ENCODE measurements at regions not wholly inside any gene's neighbourhood (a gene's known extent, or its start where the extent isn't known, plus 50 kb on each side); places are given as distances from the start of the nearest gene placed in this dataset.

GRCh38 chr4:59248313-59248712 lies 1951.8 kb upstream of the ADGRL3 start:
- Histone ChIP-seq H3K9me3 (ENCODE audit: control insufficient read depth, insufficient read depth, low read length) (no peaks in the 10 kb centered on the region), H3K36me3 (ENCODE audit: control insufficient read depth, insufficient read depth, low read length) (no peaks in the 10 kb centered on the region), H3K9ac (ENCODE audit: low read depth, low read length) (no peak overlapping the region), H3K4me1 (ENCODE audit: control insufficient read depth, insufficient read depth, low read length) (no peaks in the 10 kb centered on the region), H3K27me3 (ENCODE audit: control insufficient read depth, insufficient read depth, low read length) (no peaks in the 10 kb centered on the region), H3K4me3 (ENCODE audit: low read depth, low read length) (no peak overlapping the region)

GRCh38 chr4:59249110-59249509 lies 1951.0 kb upstream of the ADGRL3 start:
- no peak overlapping the region for H3K9ac ChIP-seq (ENCODE audit: low read depth, low read length)
- H3K36me3 ChIP-seq (ENCODE audit: control insufficient read depth, insufficient read depth, low read length), result no peaks in the 10 kb centered on the region
- H3K4me1 ChIP-seq (ENCODE audit: control insufficient read depth, insufficient read depth, low read length), result no peaks in the 10 kb centered on the region
- H3K4me3 ChIP-seq (ENCODE audit: low read depth, low read length), result no peak overlapping the region
- H3K27me3 ChIP-seq (ENCODE audit: control insufficient read depth, insufficient read depth, low read length), result no peaks in the 10 kb centered on the region
- no peaks in the 10 kb centered on the region for H3K9me3 ChIP-seq (ENCODE audit: control insufficient read depth, insufficient read depth, low read length)

GRCh38 chr4:59258002-59258401 lies 1942.1 kb upstream of the ADGRL3 start:
- Histone ChIP-seq H3K4me1 (ENCODE audit: control insufficient read depth, insufficient read depth, low read length) (no peaks in the 10 kb centered on the region), H3K36me3 (ENCODE audit: control insufficient read depth, insufficient read depth, low read length) (no peaks in the 10 kb centered on the region), H3K9me3 (ENCODE audit: control insufficient read depth, insufficient read depth, low read length) (no peaks in the 10 kb centered on the region), H3K4me3 (ENCODE audit: low read depth, low read length) (no peak overlapping the region), H3K27me3 (ENCODE audit: control insufficient read depth, insufficient read depth, low read length) (no peaks in the 10 kb centered on the region), H3K9ac (ENCODE audit: low read depth, low read length) (no peak overlapping the region)

- no peaks in the 10 kb centered on the region for H3K4me1 ChIP-seq (ENCODE audit: control insufficient read depth, insufficient read depth, low read length)
- no peak overlapping the region for H3K9ac ChIP-seq (ENCODE audit: low read depth, low read length)
- no peaks in the 10 kb centered on the region for H3K36me3 ChIP-seq (ENCODE audit: control insufficient read depth, insufficient read depth, low read length)
- no peak overlapping the region for H3K4me3 ChIP-seq (ENCODE audit: low read depth, low read length)
- H3K27me3 ChIP-seq (ENCODE audit: control insufficient read depth, insufficient read depth, low read length), result no peaks in the 10 kb centered on the region
- H3K9me3 ChIP-seq (ENCODE audit: control insufficient read depth, insufficient read depth, low read length), result no peaks in the 10 kb centered on the region
These were observed 1892.5 kb upstream of the ADGRL3 start for GRCh38 chr4:59307609-59308008.

- Histone ChIP-seq H3K4me3 (ENCODE audit: low read depth, low read length) (no peak overlapping the region), H3K9ac (ENCODE audit: low read depth, low read length) (no peak overlapping the region), H3K9me3 (ENCODE audit: control insufficient read depth, insufficient read depth, low read length) (no peaks in the 10 kb centered on the region), H3K36me3 (ENCODE audit: control insufficient read depth, insufficient read depth, low read length) (no peaks in the 10 kb centered on the region), H3K27me3 (ENCODE audit: control insufficient read depth, insufficient read depth, low read length) (no peaks in the 10 kb centered on the region), H3K4me1 (ENCODE audit: control insufficient read depth, insufficient read depth, low read length) (no peaks in the 10 kb centered on the region)
These were observed 1885.5 kb upstream of the ADGRL3 start for GRCh38 chr4:59314637-59315036.

- no peaks in the 10 kb centered on the region for H3K36me3 ChIP-seq (ENCODE audit: control insufficient read depth, insufficient read depth, low read length)
- no peaks in the 10 kb centered on the region for H3K27me3 ChIP-seq (ENCODE audit: control insufficient read depth, insufficient read depth, low read length)
- no peak overlapping the region for H3K9ac ChIP-seq (ENCODE audit: low read depth, low read length)
- no peaks in the 10 kb centered on the region for H3K4me1 ChIP-seq (ENCODE audit: control insufficient read depth, insufficient read depth, low read length)
- H3K4me3 ChIP-seq (ENCODE audit: low read depth, low read length), result no peak overlapping the region
- H3K9me3 ChIP-seq (ENCODE audit: control insufficient read depth, insufficient read depth, low read length), result no peaks in the 10 kb centered on the region
These were observed 1860.5 kb upstream of the ADGRL3 start for GRCh38 chr4:59339631-59340030.

- Histone ChIP-seq H3K4me1 (ENCODE audit: control insufficient read depth, insufficient read depth, low read length) (no peaks in the 10 kb centered on the region), H3K36me3 (ENCODE audit: control insufficient read depth, insufficient read depth, low read length) (no peaks in the 10 kb centered on the region), H3K9me3 (ENCODE audit: control insufficient read depth, insufficient read depth, low read length) (no peaks in the 10 kb centered on the region), H3K9ac (ENCODE audit: low read depth, low read length) (no peak overlapping the region), H3K4me3 (ENCODE audit: low read depth, low read length) (no peak overlapping the region), H3K27me3 (ENCODE audit: control insufficient read depth, insufficient read depth, low read length) (no peaks in the 10 kb centered on the region)
These were observed 1858.6 kb upstream of the ADGRL3 start for GRCh38 chr4:59341506-59341905.

- no peak overlapping the region for H3K4me3 ChIP-seq (ENCODE audit: low read depth, low read length)
- H3K27me3 ChIP-seq (ENCODE audit: control insufficient read depth, insufficient read depth, low read length), result no peaks in the 10 kb centered on the region
- no peaks in the 10 kb centered on the region for H3K4me1 ChIP-seq (ENCODE audit: control insufficient read depth, insufficient read depth, low read length)
- H3K9ac ChIP-seq (ENCODE audit: low read depth, low read length), result no peak overlapping the region
- no peaks in the 10 kb centered on the region for H3K36me3 ChIP-seq (ENCODE audit: control insufficient read depth, insufficient read depth, low read length)
- H3K9me3 ChIP-seq (ENCODE audit: control insufficient read depth, insufficient read depth, low read length), result no peaks in the 10 kb centered on the region
These were observed 1851.2 kb upstream of the ADGRL3 start for GRCh38 chr4:59348949-59349348.

- Histone ChIP-seq H3K4me3 (ENCODE audit: low read depth, low read length) (no peak overlapping the region), H3K9ac (ENCODE audit: low read depth, low read length) (no peak overlapping the region), H3K36me3 (ENCODE audit: control insufficient read depth, insufficient read depth, low read length) (no peaks in the 10 kb centered on the region), H3K4me1 (ENCODE audit: control insufficient read depth, insufficient read depth, low read length) (no peaks in the 10 kb centered on the region), H3K27me3 (ENCODE audit: control insufficient read depth, insufficient read depth, low read length) (no peaks in the 10 kb centered on the region), H3K9me3 (ENCODE audit: control insufficient read depth, insufficient read depth, low read length) (no peaks in the 10 kb centered on the region)
These were observed 1830.9 kb upstream of the ADGRL3 start for GRCh38 chr4:59369229-59369628.

GRCh38 chr4:59374416-59374815 lies 1825.7 kb upstream of the ADGRL3 start:
- H3K36me3 ChIP-seq (ENCODE audit: control insufficient read depth, insufficient read depth, low read length), result no peaks in the 10 kb centered on the region
- H3K9ac ChIP-seq (ENCODE audit: low read depth, low read length), result no peak overlapping the region
- H3K27me3 ChIP-seq (ENCODE audit: control insufficient read depth, insufficient read depth, low read length), result no peaks in the 10 kb centered on the region
- H3K9me3 ChIP-seq (ENCODE audit: control insufficient read depth, insufficient read depth, low read length), result no peaks in the 10 kb centered on the region
- no peaks in the 10 kb centered on the region for H3K4me1 ChIP-seq (ENCODE audit: control insufficient read depth, insufficient read depth, low read length)
- H3K4me3 ChIP-seq (ENCODE audit: low read depth, low read length), result no peak overlapping the region

GRCh38 chr4:59380841-59381366 lies 1819.2 kb upstream of the ADGRL3 start:
- Histone ChIP-seq H3K9me3 (ENCODE audit: control insufficient read depth, insufficient read depth, low read length) (no peaks in the 10 kb centered on the region), H3K27me3 (ENCODE audit: control insufficient read depth, insufficient read depth, low read length) (no peaks in the 10 kb centered on the region), H3K9ac (ENCODE audit: low read depth, low read length) (no peak overlapping the region), H3K4me3 (ENCODE audit: low read depth, low read length) (no peak overlapping the region), H3K4me1 (ENCODE audit: control insufficient read depth, insufficient read depth, low read length) (no peaks in the 10 kb centered on the region), H3K36me3 (ENCODE audit: control insufficient read depth, insufficient read depth, low read length) (no peaks in the 10 kb centered on the region)

- Histone ChIP-seq H3K9me3 (ENCODE audit: control insufficient read depth, insufficient read depth, low read length) (no peaks in the 10 kb centered on the region), H3K27me3 (ENCODE audit: control insufficient read depth, insufficient read depth, low read length) (no peaks in the 10 kb centered on the region), H3K9ac (ENCODE audit: low read depth, low read length) (no peak overlapping the region), H3K4me1 (ENCODE audit: control insufficient read depth, insufficient read depth, low read length) (no peaks in the 10 kb centered on the region), H3K4me3 (ENCODE audit: low read depth, low read length) (no peak overlapping the region), H3K36me3 (ENCODE audit: control insufficient read depth, insufficient read depth, low read length) (no peaks in the 10 kb centered on the region)
These were observed 1818.5 kb upstream of the ADGRL3 start for GRCh38 chr4:59381591-59381990.

All from iPS-15b (cell line).